H1 (cell line): ENCODE measurements at regions not wholly inside any gene's neighbourhood (a gene's known extent, or its start where the extent isn't known, plus 50 kb on each side); places are given as distances from the start of the nearest gene placed in this dataset.

ENCODE experiments used
- ZNF274 ChIP-seq: IDR thresholded peaks from 2 replicates; pipeline ENCODE4 v1.7.0; 2012; ENCODE audit warnings: low read length, borderline replicate concordance; ENCODE audit errors: extremely low read depth

DNA sequence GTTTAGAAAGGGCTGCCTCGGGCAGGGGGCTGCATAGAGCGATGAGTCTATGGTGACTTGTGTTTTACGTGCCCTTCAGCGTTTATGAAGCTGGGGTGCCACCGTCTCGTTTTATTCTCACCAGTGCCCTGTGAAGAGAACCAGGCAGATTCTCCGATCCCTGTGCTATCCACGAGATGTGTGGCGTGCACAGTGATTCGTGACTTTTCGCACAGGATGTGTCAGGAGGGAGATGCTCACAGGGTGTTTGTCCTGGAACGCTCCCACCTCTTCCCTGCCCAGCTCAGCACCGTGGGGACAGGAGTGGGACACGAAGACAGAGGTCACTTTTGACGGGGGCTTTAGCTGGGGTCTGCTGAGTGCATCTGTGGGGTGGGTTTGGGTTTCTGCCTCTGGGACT lies 54.9 kb upstream of the AJAP1 start (continued):
- TF ChIP-seq ZNF274 = no peak
